H1 (cell line): ENCODE measurements at regions not wholly inside any gene's neighbourhood (a gene's known extent, or its start where the extent isn't known, plus 50 kb on each side); places are given as distances from the start of the nearest gene placed in this dataset.

Source experiments
- CTCF ChIA-PET: fragments of 300-600 bp; sonication (Branson Sonifier 250); formaldehyde crosslinking; loops from one replicate; lab custom pipeline; 2021; ENCODE audit not compliant: partially characterized antibody; lab: Charles Lee
- POLR2A ChIA-PET: fragments of 300-600 bp; sonication (Branson Sonifier 250); formaldehyde crosslinking; loops from one replicate; lab custom pipeline; 2021; ENCODE audit warnings: inconsistent platforms; ENCODE audit not compliant: partially characterized antibody; lab: Charles Lee
- DNase-seq, 2 experiments: peaks; one replicate each; pipeline versions ENCODE4 v3.0.0 to v3.0.0-alpha.2; 2010 to 2022; ENCODE audit warnings: low spot score in 2 of 2, low read depth in 1 of 2, mixed read lengths in 1 of 2
- FAIRE-seq: peaks from 2 replicates; lab custom pipeline; 2011; peaks lifted over from hg19 to GRCh38; lab: Jason Lieb, UNC
- H2AFZ ChIP-seq: 2 replicates; pipeline ENCODE4 v1.8.1; 2012; ENCODE audit warnings: low read length, inconsistent platforms
- H2AK5ac ChIP-seq: 2 replicates; pipeline ENCODE4 v1.6.1; 2013; ENCODE audit warnings: low read depth, low read length
- H2BK120ac ChIP-seq: replicated peaks from 2 replicates; pipeline ENCODE3; 2013; ENCODE audit warnings: low read depth, low read length, inconsistent platforms
- H2BK12ac ChIP-seq: 2 replicates; pipeline ENCODE4 v1.6.1; 2013; ENCODE audit warnings: low read depth, low read length
- H2BK15ac ChIP-seq: 2 replicates; pipeline ENCODE4 v1.6.1; 2013; ENCODE audit warnings: low read length
- H2BK20ac ChIP-seq: 2 replicates; pipeline ENCODE4 v1.6.1; 2013; ENCODE audit warnings: low read length
- H2BK5ac ChIP-seq: 2 replicates; pipeline ENCODE4 v1.6.1; 2013; ENCODE audit warnings: low read depth, low read length
- H3K14ac ChIP-seq: 2 replicates; pipeline ENCODE4 v1.6.1; 2013; ENCODE audit warnings: inconsistent platforms; ENCODE audit not compliant: insufficient read length
- H3K18ac ChIP-seq: 2 replicates; pipeline ENCODE4 v1.6.1; 2013; ENCODE audit warnings: low read length; ENCODE audit errors: extremely low read depth
- H3K23ac ChIP-seq: 2 replicates; pipeline ENCODE4 v1.6.1; 2013; ENCODE audit warnings: inconsistent platforms; ENCODE audit not compliant: insufficient read length
- H3K23me2 ChIP-seq: 2 replicates; pipeline ENCODE4 v1.6.1; 2013; ENCODE audit warnings: low read depth, low read length
- H3K27ac ChIP-seq: 2 replicates; pipeline ENCODE4 v1.6.1; 2011; ENCODE audit warnings: low read depth, low read length, inconsistent platforms
- H3K27me3 ChIP-seq, 4 experiments: replicated peaks in 1 of 4; 1 replicate in 1 of 4; 2 replicates in 3 of 4; pipeline versions ENCODE4 v1.6.1 to v1.8.1; 2011 to 2013; ENCODE audit warnings: low read length in 3 of 4, mild to moderate bottlenecking in 3 of 4, inconsistent platforms in 2 of 4, mixed read lengths in 2 of 4, moderate library complexity in 1 of 4; ENCODE audit not compliant: control insufficient read depth in 3 of 4, insufficient read depth in 3 of 4; ENCODE audit errors: extremely low read depth in 1 of 4
- H3K36me3 ChIP-seq, 4 experiments: 2 replicates each; pipeline versions ENCODE4 v1.6.1 to v1.8.1; 2011 to 2013; ENCODE audit warnings: mild to moderate bottlenecking in 4 of 4, low read length in 3 of 4, moderate library complexity in 2 of 4, control low read depth in 1 of 4, inconsistent platforms in 1 of 4; ENCODE audit not compliant: insufficient read depth in 4 of 4, control insufficient read depth in 2 of 4
- H3K4ac ChIP-seq: replicated peaks from 2 replicates; pipeline ENCODE3; 2013; ENCODE audit warnings: low read length, low read depth, mixed read lengths, inconsistent platforms; ENCODE audit not compliant: insufficient read length
- H3K4me1 ChIP-seq, 4 experiments: replicated peaks in 1 of 4; 1 replicate in 1 of 4; 2 replicates in 3 of 4; pipeline versions ENCODE4 v1.6.1 to v1.8.1; 2011 to 2013; ENCODE audit warnings: low read length in 3 of 4, inconsistent platforms in 2 of 4, mixed read lengths in 1 of 4; ENCODE audit not compliant: insufficient read depth in 4 of 4, control insufficient read depth in 3 of 4
- H3K4me2 ChIP-seq, 2 experiments: 2 replicates each; pipeline versions ENCODE4 v1.6.1 to v1.8.1; 2011 to 2013; ENCODE audit warnings: low read depth in 2 of 2, low read length in 2 of 2, control low read depth in 1 of 2, inconsistent platforms in 1 of 2, mild to moderate bottlenecking in 1 of 2; ENCODE audit not compliant: insufficient read depth in 1 of 2
- H3K4me3 ChIP-seq, 4 experiments: fragments of 200-600, 300-600 bp in 1 of 4; sonication (generic), shearing (Covaris generic), sonication (Bioruptor Twin) in 1 of 4; 2 replicates each; pipeline versions ENCODE4 v1.5.1 to v1.8.1; 2011 to 2016; ENCODE audit warnings: low read length in 4 of 4, low read depth in 3 of 4, control low read depth in 2 of 4, inconsistent platforms in 2 of 4, mild to moderate bottlenecking in 2 of 4, mixed read lengths in 1 of 4, moderate library complexity in 1 of 4; ENCODE audit not compliant: insufficient read depth in 2 of 4; ENCODE audit errors: extremely low read depth in 1 of 4
- H3K56ac ChIP-seq: replicated peaks from 2 replicates; pipeline ENCODE3; 2013; ENCODE audit warnings: low read depth, mild to moderate bottlenecking, mixed read lengths, low read length, inconsistent platforms; ENCODE audit not compliant: insufficient read length
- H3K79me1 ChIP-seq: 2 replicates; pipeline ENCODE4 v1.6.1; 2013; ENCODE audit warnings: low read depth, low read length, control low read depth
- H3K79me2 ChIP-seq, 2 experiments: 2 replicates each; pipeline versions ENCODE4 v1.6.1 to v1.8.1; 2012 to 2013; ENCODE audit warnings: low read length in 2 of 2, mild to moderate bottlenecking in 2 of 2, inconsistent platforms in 1 of 2; ENCODE audit not compliant: insufficient read depth in 2 of 2, control insufficient read depth in 1 of 2
- H3K9ac ChIP-seq, 4 experiments: replicated peaks in 1 of 4; 1 replicate in 1 of 4; 2 replicates in 3 of 4; pipeline versions ENCODE4 v1.6.1 to v1.8.1; 2011 to 2013; ENCODE audit warnings: low read depth in 3 of 4, low read length in 3 of 4, control low read depth in 2 of 4, mild to moderate bottlenecking in 2 of 4, moderate library complexity in 2 of 4, inconsistent platforms in 1 of 4; ENCODE audit errors: extremely low read depth in 1 of 4
- H3K9me3 ChIP-seq, 2 experiments: 2 replicates each; pipeline versions ENCODE4 v1.6.1 to v1.8.1; 2012 to 2013; ENCODE audit warnings: mild to moderate bottlenecking in 2 of 2, moderate library complexity in 2 of 2, control low read depth in 1 of 2, inconsistent platforms in 1 of 2, low read depth in 1 of 2, low read length in 1 of 2, mixed read lengths in 1 of 2; ENCODE audit not compliant: insufficient read depth in 2 of 2
- H4K20me1 ChIP-seq, 2 experiments: replicated peaks in 1 of 2; 2 replicates each; pipeline versions ENCODE3 to v1.8.1; 2011 to 2013; ENCODE audit warnings: inconsistent platforms in 2 of 2, low read length in 2 of 2, mild to moderate bottlenecking in 1 of 2; ENCODE audit not compliant: insufficient read depth in 2 of 2, control insufficient read depth in 1 of 2
- H4K5ac ChIP-seq: 2 replicates; pipeline ENCODE4 v1.6.1; 2013; ENCODE audit warnings: low read length, low read depth, mixed read lengths, inconsistent platforms; ENCODE audit not compliant: insufficient read length
- H4K8ac ChIP-seq: 2 replicates; pipeline ENCODE4 v1.8.0; 2013; ENCODE audit warnings: mild to moderate bottlenecking, moderate library complexity, low read length, inconsistent platforms; ENCODE audit not compliant: insufficient read depth; ENCODE audit errors: extremely low read depth
- H4K91ac ChIP-seq: replicated peaks from 2 replicates; pipeline ENCODE3; 2013; ENCODE audit warnings: low read length, mixed read lengths, inconsistent platforms; ENCODE audit not compliant: insufficient read length
- BACH1 ChIP-seq: IDR thresholded peaks from 2 replicates; pipeline ENCODE4 v1.6.1; 2012; ENCODE audit warnings: low read length, improper control_type of control experiment
- CREB1 ChIP-seq: IDR thresholded peaks from 2 replicates; pipeline ENCODE4 v1.6.1; 2012; ENCODE audit warnings: inconsistent platforms
- CTCF ChIP-seq, 3 experiments: IDR thresholded peaks; 1 replicate in 2 of 3; 2 replicates in 1 of 3; pipeline versions ENCODE4 v1.5.1 to v1.6.1; 2011; ENCODE audit warnings: low read length in 3 of 3, mild to moderate bottlenecking in 3 of 3, inconsistent platforms in 2 of 3, low read depth in 1 of 3, moderate library complexity in 1 of 3; ENCODE audit not compliant: insufficient read depth in 1 of 3; ENCODE audit errors: control extremely low read depth in 1 of 3
- E2F6 ChIP-seq: IDR thresholded peaks from 2 replicates; pipeline ENCODE4 v1.6.1; 2012; ENCODE audit warnings: inconsistent platforms
- MAX ChIP-seq: IDR thresholded peaks from 2 replicates; pipeline ENCODE4 v1.6.1; 2012; ENCODE audit warnings: inconsistent platforms
- RAD21 ChIP-seq, 2 experiments: IDR thresholded peaks in 1 of 2; conservative IDR thresholded peaks in 1 of 2; 2 replicates each; pipeline ENCODE4 v1.6.1; 2011; ENCODE audit warnings: low read depth in 2 of 2, low read length in 2 of 2, improper control_type of control experiment in 1 of 2, inconsistent platforms in 1 of 2, mild to moderate bottlenecking in 1 of 2, moderate library complexity in 1 of 2
- RFX5 ChIP-seq: IDR thresholded peaks from 2 replicates; pipeline ENCODE4 v1.6.1; 2011; ENCODE audit warnings: low read depth, low read length, improper control_type of control experiment, borderline replicate concordance
- RNF2 ChIP-seq: fragments of 200-900, 300-1000 bp; sonication (generic); IDR thresholded peaks from 2 replicates; pipeline ENCODE4 v1.7.1; 2016; ENCODE audit warnings: borderline replicate concordance, low read depth, mild to moderate bottlenecking, antibody characterized with exemption, low read length; ENCODE audit not compliant: poor library complexity, severe bottlenecking; ENCODE audit errors: missing control alignments
- SIN3A ChIP-seq, 2 experiments: IDR thresholded peaks in 1 of 2; conservative IDR thresholded peaks in 1 of 2; 2 replicates each; pipeline ENCODE4 v1.6.1; 2011 to 2012; ENCODE audit warnings: low read length in 2 of 2, improper control_type of control experiment in 1 of 2, low read depth in 1 of 2, mild to moderate bottlenecking in 1 of 2
- SIRT6 ChIP-seq: IDR thresholded peaks from one replicate; pipeline ENCODE4 v1.7.1; 2012; ENCODE audit warnings: low read length, inconsistent platforms
- TAF1 ChIP-seq: IDR thresholded peaks from 2 replicates; pipeline ENCODE4 v1.6.1; 2011; ENCODE audit warnings: mild to moderate bottlenecking, low read depth, low read length
- TBP ChIP-seq: IDR thresholded peaks from 2 replicates; pipeline ENCODE4 v1.6.1; 2011; ENCODE audit warnings: low read depth, low read length, improper control_type of control experiment

GRCh38 chr15:52997123-52997522 lies 207.0 kb upstream of the ONECUT1 start:
- Histone ChIP-seq H3K9me3 (no peaks in the 10 kb centered on the region), H2BK5ac (no peak overlapping the region), H3K4me3 (no peak overlapping the region), H3K18ac (no peak overlapping the region), H3K23ac (no peak overlapping the region), H3K27me3 (no peaks in the 10 kb centered on the region), H2AFZ (no peak overlapping the region), H3K79me2 (no peaks in the 10 kb centered on the region), H3K4ac (no peak overlapping the region), H3K36me3 (no peaks in the 10 kb centered on the region), H2AK5ac (no peak overlapping the region), H2BK15ac (no peak overlapping the region), H3K23me2 (no peaks in the 10 kb centered on the region), H3K9ac (no peak overlapping the region), H3K79me1 (no peaks in the 10 kb centered on the region), H3K4me1 (no peaks in the 10 kb centered on the region), H3K27ac (no peak overlapping the region), H2BK120ac (no peak overlapping the region), H3K56ac (no peak overlapping the region), H4K5ac (no peak overlapping the region), H3K14ac (no peak overlapping the region), H4K8ac (no peak overlapping the region), H3K4me2 (no peak overlapping the region), H4K20me1 (no peaks in the 10 kb centered on the region), H4K91ac (no peak overlapping the region), H2BK12ac (no peak overlapping the region), H2BK20ac (no peak overlapping the region)
- ChIA-PET CTCF (no interaction called here), POLR2A (no interaction called here)
- FAIRE-seq (no peak), DNase-seq (no peak)
- TF ChIP-seq CREB1 (no peak), E2F6 (no peak), BACH1 (no peak), SIN3A (conservative IDR thresholded peaks at IDR 0.05 in 1 of 2, IDR thresholded peaks at IDR 0.05 in 1 of 2; ENCODE audit: low read depth in 1 of 2, low read length in 2 of 2) (no peak), SIRT6 (no peak), CTCF (IDR thresholded peaks at IDR 0.05; ENCODE audit: control extremely low read depth in 1 of 3, insufficient read depth in 1 of 3, low read depth in 1 of 3, low read length in 3 of 3) (no peak), RFX5 (no peak), MAX (no peak), TBP (no peak), RAD21 (IDR thresholded peaks at IDR 0.05 in 1 of 2, conservative IDR thresholded peaks at IDR 0.05 in 1 of 2; ENCODE audit: low read depth in 2 of 2, low read length in 2 of 2) (no peak), RNF2 (no peak), TAF1 (no peak)
